Neuronal stem cell (in vitro differentiated cells): ENCODE measurements at regions not wholly inside any gene's neighbourhood (a gene's known extent, or its start where the extent isn't known, plus 50 kb on each side); places are given as distances from the start of the nearest gene placed in this dataset.

ENCODE experiments used
- DNase-seq: peaks from one replicate; pipeline ENCODE4 v3.0.0-alpha.2; 2013; ENCODE audit warnings: low spot score
- H2AFZ ChIP-seq: one replicate; pipeline ENCODE4 v1.6.1; 2013; ENCODE audit warnings: mild to moderate bottlenecking, low read length, inconsistent platforms
- H2AK5ac ChIP-seq: 2 replicates; pipeline ENCODE4 v1.6.1; 2013; ENCODE audit warnings: low read depth, mild to moderate bottlenecking, inconsistent platforms, low read length, moderate library complexity, mixed read lengths
- H2BK120ac ChIP-seq: 2 replicates; pipeline ENCODE4 v1.6.1; 2013; ENCODE audit warnings: low read depth, mild to moderate bottlenecking, inconsistent platforms, low read length, moderate library complexity, mixed read lengths
- H2BK12ac ChIP-seq: one replicate; pipeline ENCODE4 v1.6.1; 2013; ENCODE audit warnings: low read length, inconsistent platforms
- H2BK15ac ChIP-seq: 2 replicates; pipeline ENCODE4 v1.6.1; 2013; ENCODE audit warnings: mild to moderate bottlenecking, low read length, inconsistent platforms, mixed read lengths
- H2BK5ac ChIP-seq: one replicate; pipeline ENCODE4 v1.6.1; 2013; ENCODE audit warnings: inconsistent platforms, mild to moderate bottlenecking, low read length, moderate library complexity
- H3K14ac ChIP-seq: one replicate; pipeline ENCODE4 v1.6.1; 2013; ENCODE audit warnings: low read length, inconsistent platforms
- H3K18ac ChIP-seq: 2 replicates; pipeline ENCODE4 v1.6.1; 2013; ENCODE audit warnings: low read length, inconsistent platforms
- H3K23ac ChIP-seq: 2 replicates; pipeline ENCODE4 v1.6.1; 2013; ENCODE audit warnings: low read depth, mild to moderate bottlenecking, mixed read lengths, low read length, inconsistent platforms; ENCODE audit not compliant: poor library complexity
- H3K27ac ChIP-seq: replicated peaks from 3 replicates; pipeline ENCODE4 v1.5.1; 2013; ENCODE audit warnings: low read length, inconsistent platforms
- H3K27me3 ChIP-seq, 3 experiments: 2 replicates each; pipeline ENCODE4 v1.6.1; 2013; ENCODE audit warnings: low read length in 3 of 3, mild to moderate bottlenecking in 2 of 3, inconsistent platforms in 1 of 3, low read depth in 1 of 3, mixed read lengths in 1 of 3, moderate library complexity in 1 of 3; ENCODE audit not compliant: control insufficient read depth in 3 of 3, insufficient read depth in 3 of 3
- H3K36me3 ChIP-seq, 2 donors: replicated peaks in 1 of 2; 2 replicates each; pipeline ENCODE4 v1.6.1; 2013; ENCODE audit warnings: low read length in 2 of 2; ENCODE audit not compliant: control insufficient read depth in 2 of 2, insufficient read depth in 2 of 2
- H3K4ac ChIP-seq: 2 replicates; pipeline ENCODE4 v1.6.1; 2013; ENCODE audit warnings: inconsistent platforms, mild to moderate bottlenecking, low read length, moderate library complexity
- H3K4me1 ChIP-seq, 2 donors: 1 replicate in 1 of 2; 2 replicates in 1 of 2; pipeline ENCODE4 v1.6.1; 2013; ENCODE audit warnings: low read length in 2 of 2, low read depth in 1 of 2; ENCODE audit not compliant: control insufficient read depth in 2 of 2, insufficient read depth in 1 of 2
- H3K4me2 ChIP-seq: one replicate; pipeline ENCODE4 v1.6.1; 2013; ENCODE audit warnings: mild to moderate bottlenecking, low read length, inconsistent platforms; ENCODE audit not compliant: insufficient read depth, poor library complexity, severe bottlenecking
- H3K4me3 ChIP-seq, 2 donors: 2 replicates each; pipeline ENCODE4 v1.5.1; 2013; ENCODE audit warnings: low read length in 2 of 2, mild to moderate bottlenecking in 2 of 2, inconsistent platforms in 1 of 2, moderate library complexity in 1 of 2
- H3K79me1 ChIP-seq: one replicate; pipeline ENCODE4 v1.6.1; 2013; ENCODE audit warnings: low read depth, mild to moderate bottlenecking, inconsistent platforms, low read length, moderate library complexity
- H3K9ac ChIP-seq: one replicate; pipeline ENCODE4 v1.6.1; 2013; ENCODE audit warnings: mild to moderate bottlenecking, low read depth, low read length, inconsistent platforms; ENCODE audit not compliant: poor library complexity
- H3K9me3 ChIP-seq, 2 donors: replicated peaks in 1 of 2; 2 replicates each; pipeline versions ENCODE3 to v1.6.1; 2013; ENCODE audit warnings: low read length in 2 of 2, mild to moderate bottlenecking in 2 of 2, inconsistent platforms in 1 of 2, low read depth in 1 of 2, mixed read lengths in 1 of 2, moderate library complexity in 1 of 2; ENCODE audit not compliant: control insufficient read depth in 2 of 2, insufficient read depth in 1 of 2
- H4K8ac ChIP-seq: one replicate; pipeline ENCODE4 v1.6.1; 2013; ENCODE audit warnings: low read depth, mild to moderate bottlenecking, inconsistent platforms, low read length, moderate library complexity
- H4K91ac ChIP-seq: one replicate; pipeline ENCODE4 v1.6.1; 2013; ENCODE audit warnings: low read length, low read depth, mild to moderate bottlenecking, inconsistent platforms; ENCODE audit not compliant: poor library complexity
- WGBS, 2 donors: extraction: QIAGEN DNeasy Blood & Tissue Kit; methylation state at CpG; one replicate each; pipeline ENCODE4 v1.1.7; 2013; ENCODE audit warnings: missing lambda C conversion rate in 2 of 2, mixed read lengths in 1 of 2; ENCODE audit not compliant: insufficient read length in 2 of 2, insufficient replicate concordance in 1 of 2; ENCODE audit errors: extremely low coverage in 2 of 2; 5-methylcytosine and 5-hydroxymethylcytosine counted together

DNA sequence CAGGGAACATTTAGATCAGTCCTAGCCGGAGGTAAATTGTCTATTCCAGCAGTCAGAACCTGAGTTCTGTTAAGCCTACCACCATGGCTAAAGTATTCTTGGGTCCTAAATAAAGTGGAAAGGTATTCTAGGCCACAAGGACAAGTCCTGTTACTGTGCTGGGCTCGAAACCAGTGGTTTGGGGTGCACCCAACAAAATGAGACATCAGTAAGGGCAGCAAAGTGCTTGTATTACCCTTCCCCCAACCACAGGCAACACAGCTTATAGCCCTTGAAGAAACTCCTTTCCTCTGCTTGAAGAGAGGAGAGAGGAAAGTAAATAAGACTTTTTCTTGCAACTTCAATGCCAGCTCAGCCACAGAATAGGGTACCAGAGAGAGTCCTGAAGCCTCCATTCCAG lies 1345.6 kb downstream of the PCDH18 start:
- H3K79me1 ChIP-seq = no peaks in the 10 kb centered on the region
- H2BK120ac ChIP-seq = no peak overlapping the region
- no peak overlapping the region for H3K4me3 ChIP-seq
- H3K9me3 ChIP-seq = no peaks in the 10 kb centered on the region
- no peak overlapping the region for H3K4me2 ChIP-seq
- no peak overlapping the region for H2AK5ac ChIP-seq
- DNase-seq = no peak
- H3K27me3 ChIP-seq = no peaks in the 10 kb centered on the region
- H2BK15ac ChIP-seq = no peak overlapping the region
- no peak overlapping the region for H3K14ac ChIP-seq
- H2AFZ ChIP-seq = no peak overlapping the region
- no peak overlapping the region for H2BK5ac ChIP-seq
- H2BK12ac ChIP-seq = no peak overlapping the region
- H3K36me3 ChIP-seq = no peaks in the 10 kb centered on the region
- no peak overlapping the region for H4K91ac ChIP-seq
- H3K23ac ChIP-seq = no peak overlapping the region
- no peak overlapping the region for H3K4ac ChIP-seq
- no peak overlapping the region for H3K27ac ChIP-seq
- no peak overlapping the region for H3K18ac ChIP-seq
- no peak overlapping the region for H4K8ac ChIP-seq
- no peak overlapping the region for H3K9ac ChIP-seq
- no CpG with 5 or more reads among the region's 2 CpGs for WGBS, 2 donors
- H3K4me1 ChIP-seq = no peaks in the 10 kb centered on the region

- no peak overlapping the region for H2AK5ac ChIP-seq
- no peak for DNase-seq
- no peak overlapping the region for H4K91ac ChIP-seq
These were observed 1348.8 kb downstream of the PCDH18 start for GRCh38 chr4:136183513-136183912.

GRCh38 chr4:136156947-136157346 lies 1375.3 kb downstream of the PCDH18 start:
- no peak overlapping the region for H3K14ac ChIP-seq
- H3K36me3 ChIP-seq = no peaks in the 10 kb centered on the region
- H3K4me3 ChIP-seq = no peak overlapping the region
- H3K4ac ChIP-seq = no peak overlapping the region
- H3K23ac ChIP-seq = no peak overlapping the region
- H3K9ac ChIP-seq = no peak overlapping the region
- no peak overlapping the region for H3K4me2 ChIP-seq
- no peak for DNase-seq
- no peaks in the 10 kb centered on the region for H3K79me1 ChIP-seq
- no peaks in the 10 kb centered on the region for H3K27me3 ChIP-seq
- H4K8ac ChIP-seq = no peak overlapping the region
- no CpG with 5 or more reads among the region's 1 CpG for WGBS, 2 donors
- H3K9me3 ChIP-seq = peaks cover 0 to under 1% of the 10 kb centered on the region in 2 donors
- H3K18ac ChIP-seq = no peak overlapping the region
- peak overlapping the region; percentile 78 for H2AFZ ChIP-seq
- H2AK5ac ChIP-seq = no peak overlapping the region
- H2BK12ac ChIP-seq = no peak overlapping the region
- H2BK120ac ChIP-seq = no peak overlapping the region
- no peak overlapping the region for H2BK5ac ChIP-seq
- no peak overlapping the region for H3K27ac ChIP-seq
- H2BK15ac ChIP-seq = no peak overlapping the region
- H3K4me1 ChIP-seq = peaks cover 3 to 4% of the 10 kb centered on the region in 2 donors
- H4K91ac ChIP-seq = no peak overlapping the region

More at GRCh38 chr4:136183513-136183912, 1348.8 kb downstream of the PCDH18 start:
- no peaks in the 10 kb centered on the region for H3K79me1 ChIP-seq
- no peak overlapping the region for H3K18ac ChIP-seq
- H2BK15ac ChIP-seq = no peak overlapping the region
- H3K14ac ChIP-seq = no peak overlapping the region
- H3K27me3 ChIP-seq = no peaks in the 10 kb centered on the region
- H3K27ac ChIP-seq = no peak overlapping the region
- H4K8ac ChIP-seq = no peak overlapping the region
- no peak overlapping the region for H2AFZ ChIP-seq
- no peak overlapping the region for H2BK5ac ChIP-seq
- no peaks in the 10 kb centered on the region for H3K4me1 ChIP-seq
- H3K4me3 ChIP-seq = no peak overlapping the region
- no peak overlapping the region for H2BK120ac ChIP-seq
- no CpG with 5 or more reads among the region's 4 CpGs for WGBS, 2 donors
- H3K23ac ChIP-seq = no peak overlapping the region
- H3K9ac ChIP-seq = no peak overlapping the region
- H3K9me3 ChIP-seq = no peaks in the 10 kb centered on the region
- no peak overlapping the region for H3K4me2 ChIP-seq
- H2BK12ac ChIP-seq = no peak overlapping the region
- no peaks in the 10 kb centered on the region for H3K36me3 ChIP-seq
- H3K4ac ChIP-seq = no peak overlapping the region

DNA sequence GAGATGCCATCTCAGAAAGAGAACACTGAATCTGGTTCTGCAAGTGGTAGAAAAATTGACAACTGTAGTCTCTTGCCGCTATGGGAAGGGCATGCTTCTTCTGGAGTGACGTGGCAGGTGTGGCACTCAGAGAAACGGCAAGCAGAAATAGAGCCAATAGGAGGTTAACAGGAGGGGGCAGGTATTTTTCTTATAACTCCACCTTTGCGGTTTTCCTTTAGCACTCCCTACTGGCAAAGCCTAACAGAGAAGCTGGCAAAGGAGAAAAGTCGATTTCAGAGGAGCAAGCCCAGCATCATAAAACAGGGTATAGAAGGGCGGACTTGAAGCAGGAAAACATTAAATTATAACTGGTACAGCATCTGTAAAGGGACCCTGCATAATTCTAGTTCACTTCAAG lies 1382.2 kb downstream of the PCDH18 start:
- WGBS, 2 donors = no CpG with 5 or more reads among the region's 6 CpGs

More for the DNA sequence above, 1382.2 kb downstream of the PCDH18 start:
- no peak for DNase-seq
- peaks cover 0 to 1% of the 10 kb centered on the region in 2 donors for H3K4me1 ChIP-seq
- H3K9me3 ChIP-seq = peaks cover 0 to 9% of the 10 kb centered on the region in 2 donors
- H2BK120ac ChIP-seq = no peak overlapping the region
- H2AK5ac ChIP-seq = no peak overlapping the region
- no peak overlapping the region for H4K91ac ChIP-seq
- H2BK15ac ChIP-seq = no peak overlapping the region
- no peak overlapping the region for H2BK5ac ChIP-seq
- no peaks in the 10 kb centered on the region for H3K36me3 ChIP-seq
- H4K8ac ChIP-seq = no peak overlapping the region
- peak overlapping the region; percentile 66 for H3K18ac ChIP-seq
- no peak overlapping the region for H3K23ac ChIP-seq
- H2BK12ac ChIP-seq = no peak overlapping the region
- no peak overlapping the region for H3K9ac ChIP-seq
- no peak overlapping the region for H3K4me2 ChIP-seq
- peak overlapping the region; percentile 58 for H2AFZ ChIP-seq
- no peaks in the 10 kb centered on the region for H3K79me1 ChIP-seq
- no peak overlapping the region for H3K14ac ChIP-seq
- no peak overlapping the region for H3K4me3 ChIP-seq
- no peak overlapping the region for H3K27ac ChIP-seq
- H3K4ac ChIP-seq = no peak overlapping the region
- H3K27me3 ChIP-seq = no peaks in the 10 kb centered on the region
